ENCODE measurements at regions not wholly inside any gene's neighbourhood (a gene's known extent, or its start where the extent isn't known, plus 50 kb on each side); places are given as distances from the start of the nearest gene placed in this dataset.

DNA sequence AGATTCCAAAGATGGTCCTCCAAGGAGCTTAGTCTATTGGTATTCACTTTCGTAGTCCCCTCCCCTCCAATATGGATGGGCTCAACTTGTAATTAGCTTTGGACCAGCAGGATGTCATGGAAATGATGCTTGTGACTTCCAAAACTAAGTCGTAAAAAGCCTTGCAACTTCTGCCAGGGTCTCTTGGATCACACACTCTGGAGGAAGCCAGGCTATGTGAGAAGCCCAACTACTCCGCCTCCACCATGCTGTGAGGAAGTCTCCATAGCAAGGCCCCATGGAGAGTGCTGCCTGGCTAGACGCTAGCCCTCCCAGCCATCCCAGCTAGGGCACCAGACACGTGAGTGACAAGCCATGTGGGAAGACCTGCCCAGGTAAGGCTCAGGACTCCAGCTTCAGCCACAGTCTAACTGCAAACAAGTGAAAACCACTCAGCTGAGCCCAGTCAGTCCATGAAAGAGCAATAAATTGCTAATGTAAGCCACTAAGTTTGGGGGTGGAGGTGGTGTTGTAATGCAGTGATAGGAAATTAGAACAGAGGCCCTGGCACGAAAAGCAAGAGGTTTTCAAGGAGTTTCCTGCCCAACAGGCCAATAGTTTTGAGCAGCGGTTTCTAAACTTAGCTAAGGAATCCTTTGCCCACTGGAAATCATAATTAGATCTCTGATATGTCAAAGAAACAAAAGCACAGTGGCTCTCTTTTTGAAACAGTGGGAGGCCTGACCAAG lies 77.5 kb upstream of the GLI2 start:
- TF ChIP-seq CTCF (IDR thresholded peaks at IDR 0.05) (no peak), POLR2AphosphoS5 (IDR thresholded peaks at IDR 0.05) (no peak)
